CD4-positive, alpha-beta T cell (primary cell): ENCODE measurements at regions not wholly inside any gene's neighbourhood (a gene's known extent, or its start where the extent isn't known, plus 50 kb on each side); places are given as distances from the start of the nearest gene placed in this dataset.

Experiments used
- ATAC-seq: fragments of 200-7000 bp; cut with Tn5 transposase; one replicate; pipeline ENCODE4 v1.10.0; 2022; ENCODE audit warnings: mild to moderate bottlenecking; ENCODE audit not compliant: poor library complexity
- CTCF ChIA-PET: fragments of 350-600 bp; sonication (Branson Sonifier 250); formaldehyde crosslinking; loops from one replicate; lab custom pipeline; 2021; ENCODE audit warnings: antibody characterized with exemption, inconsistent platforms; lab: Charles Lee
- POLR2A ChIA-PET: fragments of 350-600 bp; sonication (Branson Sonifier 250); formaldehyde crosslinking; loops from one replicate; lab custom pipeline; 2021; ENCODE audit warnings: antibody characterized with exemption, inconsistent platforms; lab: Charles Lee
- DNase-seq, 14 experiments: peaks; one replicate each; pipeline ENCODE4 v3.0.0-alpha.2; 2013 to 2020; ENCODE audit warnings: mixed read lengths in 2 of 14
- H3K27ac ChIP-seq, 2 donors: one replicate each; pipeline versions ENCODE4 v1.5.1 to v1.7.0; 2013; ENCODE audit warnings: low read length in 2 of 2, low read depth in 1 of 2, mild to moderate bottlenecking in 1 of 2
- H3K27me3 ChIP-seq, 2 experiments: 1 replicate in 1 of 2; 2 replicates in 1 of 2; pipeline versions ENCODE4 v1.6.1 to v1.7.0; 2013; ENCODE audit warnings: low read length in 2 of 2, control low read depth in 1 of 2, mild to moderate bottlenecking in 1 of 2, moderate library complexity in 1 of 2; ENCODE audit not compliant: insufficient read depth in 2 of 2, control insufficient read depth in 1 of 2
- H3K36me3 ChIP-seq: one replicate; pipeline ENCODE4 v1.6.1; 2013; ENCODE audit warnings: low read length, control low read depth; ENCODE audit not compliant: insufficient read depth
- H3K4me1 ChIP-seq: one replicate; pipeline ENCODE4 v1.6.1; 2013; ENCODE audit warnings: low read length, control low read depth; ENCODE audit not compliant: insufficient read depth
- H3K4me3 ChIP-seq: one replicate; pipeline ENCODE4 v1.5.1; 2013; ENCODE audit warnings: mild to moderate bottlenecking, low read length, moderate library complexity
- H3K9me3 ChIP-seq, 2 experiments: 1 replicate in 1 of 2; 2 replicates in 1 of 2; pipeline versions ENCODE4 v1.6.1 to v1.7.0; 2013; ENCODE audit warnings: low read length in 2 of 2, mild to moderate bottlenecking in 2 of 2, control low read depth in 1 of 2, moderate library complexity in 1 of 2; ENCODE audit not compliant: control insufficient read depth in 1 of 2, insufficient read depth in 1 of 2
- H3K27ac Mint-ChIP-seq: one replicate; pipeline ENCODE4 v1.8.0; 2020; ENCODE audit warnings: mixed read lengths
- H3K27me3 Mint-ChIP-seq: one replicate; pipeline ENCODE4 v1.8.0; 2021; ENCODE audit warnings: mixed read lengths
- H3K36me3 Mint-ChIP-seq: one replicate; pipeline ENCODE4 v1.8.0; 2021; ENCODE audit warnings: low read depth, mixed read lengths
- H3K4me1 Mint-ChIP-seq: one replicate; pipeline ENCODE4 v1.8.0; 2021; ENCODE audit warnings: low read depth, mixed read lengths
- H3K4me3 Mint-ChIP-seq: one replicate; pipeline ENCODE4 v1.8.0; 2020; ENCODE audit warnings: mild to moderate bottlenecking, mixed read lengths
- H3K9me3 Mint-ChIP-seq: one replicate; pipeline ENCODE4 v1.8.0; 2020; ENCODE audit warnings: mixed read lengths
- CTCF ChIP-seq: fragments of 200-600 bp; IDR thresholded peaks from one replicate; pipeline ENCODE4 v1.8.0; 2022; ENCODE audit warnings: antibody characterized with exemption, mild to moderate bottlenecking
- intact Hi-C, 2 experiments: fragments of 100-400 bp; cut with DNase I in 1 of 2; cut with micrococcal nuclease in 1 of 2; formaldehyde crosslinking; loops; one replicate each; pipeline versions ENCODE4 v1.15.1 to v1.9.0; 2023 to 2025; cut with DNase I, micrococcal nuclease

GRCh38 chr4:128600996-128601871 lies 208.3 kb upstream of the JADE1 start:
- no peak overlapping the region for H3K4me3 Mint-ChIP-seq
- DNase-seq (no peak), ATAC-seq (no peak)
- TF ChIP-seq CTCF, result no peak
- peaks cover 19% of the 10 kb centered on the region for H3K27me3 Mint-ChIP-seq
- ChIA-PET POLR2A (no interaction called here), CTCF (interaction anchor here (0.7 kb wide), 1 partner anchor 10 kb away, joined by 3 read pairs; no protein-coding TSS in a partner anchor)
- intact Hi-C loops, result no loop called here
- no peaks in the 10 kb centered on the region for H3K27me3 ChIP-seq
- H3K36me3 Mint-ChIP-seq, result no peaks in the 10 kb centered on the region
- H3K36me3 ChIP-seq, result no peaks in the 10 kb centered on the region
- no peak overlapping the region for H3K27ac Mint-ChIP-seq
- no peaks in the 10 kb centered on the region for H3K4me1 Mint-ChIP-seq
- no peak overlapping the region for H3K27ac ChIP-seq
- H3K4me3 ChIP-seq, result no peak overlapping the region
- H3K4me1 ChIP-seq, result no peaks in the 10 kb centered on the region
- H3K9me3 ChIP-seq, result no peaks in the 10 kb centered on the region
- H3K9me3 Mint-ChIP-seq, result peaks cover 2% of the 10 kb centered on the region

GRCh38 chr4:128600410-128600809 lies 209.1 kb upstream of the JADE1 start:
- peaks cover 0 to 4% of the 10 kb centered on the region in 2 experiments for H3K9me3 ChIP-seq
- Mint-ChIP-seq H3K27me3 (peaks cover 24% of the 10 kb centered on the region), H3K4me1 (no peaks in the 10 kb centered on the region), H3K4me3 (no peak overlapping the region), H3K36me3 (no peaks in the 10 kb centered on the region), H3K9me3 (peaks cover 3% of the 10 kb centered on the region), H3K27ac (no peak overlapping the region)
- no peak overlapping the region for H3K4me3 ChIP-seq
- DNase-seq (no peak), ATAC-seq (no peak)
- H3K4me1 ChIP-seq, result no peaks in the 10 kb centered on the region
- no peak overlapping the region for H3K27ac ChIP-seq
- no peak for TF ChIP-seq CTCF
- no peaks in the 10 kb centered on the region for H3K36me3 ChIP-seq
- ChIA-PET POLR2A (no interaction called here), CTCF (interaction anchor here (0.7 kb wide), 1 partner anchor 11 kb away, joined by 3 read pairs; no protein-coding TSS in a partner anchor)
- intact Hi-C loops, result no loop called here
- H3K27me3 ChIP-seq, result no peaks in the 10 kb centered on the region

- Mint-ChIP-seq H3K27ac (no peak overlapping the region), H3K4me3 (no peak overlapping the region), H3K4me1 (no peaks in the 10 kb centered on the region), H3K27me3 (peaks cover 26% of the 10 kb centered on the region), H3K9me3 (peaks cover 10% of the 10 kb centered on the region), H3K36me3 (no peaks in the 10 kb centered on the region)
- CTCF ChIA-PET, result no interaction called here
- Histone ChIP-seq H3K4me1 (no peaks in the 10 kb centered on the region), H3K4me3 (no peak overlapping the region), H3K27ac (no peak overlapping the region), H3K27me3 (no peaks in the 10 kb centered on the region), H3K9me3 (peaks cover 4 to 7% of the 10 kb centered on the region in 2 experiments), H3K36me3 (no peaks in the 10 kb centered on the region)
- TF ChIP-seq CTCF, result no peak
- intact Hi-C loops, result no loop called here
- POLR2A ChIA-PET, result no interaction called here
- no peak for ATAC-seq
- DNase-seq, result no peak
These were observed 212.0 kb upstream of the JADE1 start for GRCh38 chr4:128597500-128597899.
